Esophagus muscularis mucosa (tissue), 4 donors: ENCODE measurements at regions not wholly inside any gene's neighbourhood (a gene's known extent, or its start where the extent isn't known, plus 50 kb on each side); places are given as distances from the start of the nearest gene placed in this dataset.

ENCODE experiments used
- CTCF ChIP-seq, 3 experiments: fragments of 200-600 bp in 2 of 3; fragments of 450-650 bp in 1 of 3; sonication (generic) in 2 of 3; IDR thresholded peaks; one replicate each; pipeline ENCODE4 v1.5.1; 2017 to 2019; ENCODE audit warnings: antibody characterized with exemption in 3 of 3, mild to moderate bottlenecking in 2 of 3, moderate library complexity in 1 of 3
- EP300 ChIP-seq: sonication (generic); formaldehyde crosslinking; IDR thresholded peaks from one replicate; pipeline ENCODE4 v1.6.1; 2017; ENCODE audit warnings: antibody characterized with exemption
- POLR2A ChIP-seq: fragments of 450-650 bp; IDR thresholded peaks from one replicate; pipeline ENCODE4 v1.6.1; 2017; ENCODE audit warnings: antibody characterized with exemption, moderate library complexity, mild to moderate bottlenecking, low read depth

DNA sequence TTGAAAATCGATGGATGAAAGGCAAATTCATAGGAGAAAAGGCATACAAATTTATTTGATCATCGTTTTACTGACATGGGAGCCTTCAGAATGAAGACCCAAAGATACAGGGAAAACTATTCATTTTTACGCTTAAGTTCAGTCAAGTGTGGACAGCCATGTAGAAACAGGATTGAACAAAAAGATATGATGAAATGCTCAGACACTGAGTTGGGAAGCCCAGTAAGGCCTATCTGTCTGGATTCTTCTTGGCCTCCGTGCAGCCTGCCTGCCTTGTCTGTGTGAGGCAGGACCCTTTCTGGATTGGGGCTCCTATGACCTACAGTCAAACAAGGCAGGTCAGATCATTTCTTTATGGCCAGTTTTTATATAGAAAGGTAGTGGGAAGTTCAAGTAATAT is 203.8 kb upstream of the MYL2 start:
- TF ChIP-seq CTCF (IDR thresholded peaks at IDR 0.05) (no peak), POLR2A (no peak), EP300 (no peak)
